ENCODE measurements at regions not wholly inside any gene's neighbourhood (a gene's known extent, or its start where the extent isn't known, plus 50 kb on each side); places are given as distances from the start of the nearest gene placed in this dataset.

- TF ChIP-seq, protein P1, sequence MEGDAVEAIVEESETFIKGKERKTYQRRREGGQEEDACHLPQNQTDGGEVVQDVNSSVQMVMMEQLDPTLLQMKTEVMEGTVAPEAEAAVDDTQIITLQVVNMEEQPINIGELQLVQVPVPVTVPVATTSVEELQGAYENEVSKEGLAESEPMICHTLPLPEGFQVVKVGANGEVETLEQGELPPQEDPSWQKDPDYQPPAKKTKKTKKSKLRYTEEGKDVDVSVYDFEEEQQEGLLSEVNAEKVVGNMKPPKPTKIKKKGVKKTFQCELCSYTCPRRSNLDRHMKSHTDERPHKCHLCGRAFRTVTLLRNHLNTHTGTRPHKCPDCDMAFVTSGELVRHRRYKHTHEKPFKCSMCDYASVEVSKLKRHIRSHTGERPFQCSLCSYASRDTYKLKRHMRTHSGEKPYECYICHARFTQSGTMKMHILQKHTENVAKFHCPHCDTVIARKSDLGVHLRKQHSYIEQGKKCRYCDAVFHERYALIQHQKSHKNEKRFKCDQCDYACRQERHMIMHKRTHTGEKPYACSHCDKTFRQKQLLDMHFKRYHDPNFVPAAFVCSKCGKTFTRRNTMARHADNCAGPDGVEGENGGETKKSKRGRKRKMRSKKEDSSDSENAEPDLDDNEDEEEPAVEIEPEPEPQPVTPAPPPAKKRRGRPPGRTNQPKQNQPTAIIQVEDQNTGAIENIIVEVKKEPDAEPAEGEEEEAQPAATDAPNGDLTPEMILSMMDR (conservative IDR thresholded peaks at IDR 0.05), result no peak
- no peak for TF ChIP-seq ZFX (IDR thresholded peaks at IDR 0.05)
- no peak overlapping the region for H3K27ac ChIP-seq
Observed at GRCh38 chr3:109728861-109729494, 391.6 kb upstream of the DPPA4 start.

DNA sequence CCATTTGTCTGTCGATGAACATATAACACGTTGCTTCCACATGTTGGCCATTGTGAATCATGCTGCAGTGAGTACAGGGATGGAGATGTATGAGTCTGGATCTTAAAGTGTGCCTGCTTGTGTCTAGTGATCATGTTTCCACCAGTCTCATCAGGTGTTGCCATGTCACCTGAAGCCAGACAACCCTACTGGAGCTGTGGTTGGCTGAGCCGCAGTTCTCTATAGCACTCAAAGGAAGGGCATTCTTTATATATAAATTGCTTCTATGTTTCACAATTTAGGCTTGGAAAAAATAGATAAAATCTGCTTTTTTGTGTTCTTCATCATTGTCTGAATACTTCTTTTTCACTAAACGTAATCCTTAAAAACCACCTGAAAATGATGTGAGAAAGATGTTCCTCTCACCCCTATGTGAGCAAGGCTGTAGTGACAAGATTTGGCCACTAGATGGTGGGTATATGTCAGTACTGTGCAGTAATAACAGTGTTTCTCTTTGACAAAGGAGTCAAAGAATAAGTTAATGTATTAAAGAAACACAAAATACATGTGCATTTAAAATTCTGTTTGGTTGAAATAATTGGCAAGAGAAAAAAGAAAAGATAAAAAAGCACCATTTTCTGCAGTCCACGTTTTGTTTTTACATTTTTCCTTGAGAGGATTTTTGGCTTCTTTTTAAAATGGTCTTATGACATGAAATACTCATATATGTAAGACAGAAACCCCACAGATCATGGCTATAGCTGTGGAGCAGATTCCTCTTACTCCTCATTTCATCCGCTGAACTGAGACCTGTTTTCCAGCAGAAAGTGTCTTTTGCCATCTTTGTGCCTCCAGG lies 394.5 kb upstream of the DPPA4 start:
- no peak for TF ChIP-seq ZFX (IDR thresholded peaks at IDR 0.05)
- TF ChIP-seq, protein P1 (conservative IDR thresholded peaks at IDR 0.05), result peak; percentile 82
- H3K27ac ChIP-seq, result no peak overlapping the region

DNA sequence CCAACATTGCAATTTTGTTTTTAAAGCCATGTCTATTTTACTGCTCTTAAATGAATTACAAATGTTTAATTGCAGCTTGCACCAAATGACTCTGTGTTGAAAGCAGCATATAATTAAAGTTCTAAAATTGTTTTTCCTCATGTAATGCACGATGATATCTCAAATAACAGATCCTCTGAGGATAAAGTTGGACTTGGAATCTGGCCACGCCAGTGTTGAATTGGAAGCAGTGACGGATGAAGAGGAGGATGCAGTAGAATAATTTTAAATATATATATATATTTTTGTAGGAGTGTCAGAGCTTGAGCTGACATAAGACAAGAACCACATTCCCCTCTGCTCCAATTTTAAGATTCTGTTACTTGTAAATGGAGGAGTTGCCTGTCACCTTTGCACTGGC lies 406.6 kb upstream of the DPPA4 start:
- TF ChIP-seq, protein P1 (conservative IDR thresholded peaks at IDR 0.05), result no peak
- no peak for TF ChIP-seq ZFX (IDR thresholded peaks at IDR 0.05)
- no peak overlapping the region for H3K27ac ChIP-seq

- no peak overlapping the region for H3K27ac ChIP-seq
- TF ChIP-seq, protein P1 (conservative IDR thresholded peaks at IDR 0.05), result no peak
- TF ChIP-seq ZFX (IDR thresholded peaks at IDR 0.05), result no peak
Observed at GRCh38 chr3:109772520-109772919, 435.2 kb upstream of the DPPA4 start.

DNA sequence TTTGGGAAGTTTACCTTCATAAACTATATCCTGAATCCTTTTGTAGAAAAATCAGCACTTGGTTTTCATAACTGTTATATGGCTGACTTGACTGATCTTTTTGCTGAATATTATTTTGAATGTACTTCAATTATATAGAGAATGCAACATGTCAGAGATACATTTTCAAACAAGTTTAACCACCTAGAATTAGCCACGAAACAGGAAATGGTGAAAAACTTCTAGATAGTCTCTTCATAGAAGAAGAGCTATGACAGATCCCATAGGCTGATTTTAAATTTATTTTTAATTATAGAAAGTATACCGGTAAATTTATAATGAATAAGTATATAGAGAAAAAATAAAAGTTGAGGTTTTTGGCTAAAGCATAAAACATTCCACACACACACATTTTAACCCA lies 436.8 kb upstream of the DPPA4 start:
- no peak for TF ChIP-seq ZFX (IDR thresholded peaks at IDR 0.05)
- TF ChIP-seq, protein P1 (conservative IDR thresholded peaks at IDR 0.05), result no peak
- no peak overlapping the region for H3K27ac ChIP-seq

GRCh38 chr3:109784285-109784684 lies 446.9 kb upstream of the DPPA4 start:
- no peak overlapping the region for H3K27ac ChIP-seq
- no peak for TF ChIP-seq ZFX (IDR thresholded peaks at IDR 0.05)
- TF ChIP-seq, protein P1 (conservative IDR thresholded peaks at IDR 0.05), result no peak
